ENCODE measurements at regions not wholly inside any gene's neighbourhood (a gene's known extent, or its start where the extent isn't known, plus 50 kb on each side); places are given as distances from the start of the nearest gene placed in this dataset.

DNA sequence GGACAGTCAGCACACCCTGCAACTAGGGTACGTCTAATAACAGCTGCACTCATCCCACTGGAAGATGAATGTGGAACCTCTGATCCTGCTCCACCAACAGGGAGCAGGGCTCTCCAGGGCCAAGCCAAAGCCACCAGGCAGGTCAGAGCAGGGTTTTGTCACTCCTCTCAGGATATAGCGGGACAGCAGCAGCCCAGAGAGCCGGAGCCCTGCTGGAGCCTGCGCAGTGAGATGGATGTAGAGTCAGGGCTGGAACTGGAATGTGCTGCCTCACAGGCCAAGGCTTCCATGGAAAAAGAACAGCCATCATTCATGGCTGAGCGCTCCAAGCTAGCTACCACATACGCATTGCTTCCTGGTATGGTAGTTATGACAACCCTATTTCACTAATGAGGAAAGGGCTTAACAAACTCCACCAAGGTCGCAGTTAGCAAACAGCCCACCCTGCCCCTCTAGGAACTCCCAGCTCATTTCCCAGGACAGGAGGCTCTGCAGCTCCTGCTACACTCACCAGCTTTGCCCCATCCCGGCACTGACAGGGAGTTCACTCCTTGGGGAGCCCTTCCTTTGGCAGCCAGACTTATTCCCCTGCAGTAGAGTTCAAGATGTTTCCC is 85.2 kb downstream of the HS1BP3 start:
- Mint-ChIP-seq H3K27ac (no peak overlapping the region), H3K4me3 (no peak overlapping the region), H3K9me3 (no peaks in the 10 kb centered on the region), H3K4me1 (no peaks in the 10 kb centered on the region), H3K36me3 (no peaks in the 10 kb centered on the region), H3K27me3 (peaks cover 9% of the 10 kb centered on the region)
- no peak for DNase-seq (ENCODE audit: low spot score in 2 of 2)
- ATAC-seq (ENCODE audit: low read depth): no peak

DNA sequence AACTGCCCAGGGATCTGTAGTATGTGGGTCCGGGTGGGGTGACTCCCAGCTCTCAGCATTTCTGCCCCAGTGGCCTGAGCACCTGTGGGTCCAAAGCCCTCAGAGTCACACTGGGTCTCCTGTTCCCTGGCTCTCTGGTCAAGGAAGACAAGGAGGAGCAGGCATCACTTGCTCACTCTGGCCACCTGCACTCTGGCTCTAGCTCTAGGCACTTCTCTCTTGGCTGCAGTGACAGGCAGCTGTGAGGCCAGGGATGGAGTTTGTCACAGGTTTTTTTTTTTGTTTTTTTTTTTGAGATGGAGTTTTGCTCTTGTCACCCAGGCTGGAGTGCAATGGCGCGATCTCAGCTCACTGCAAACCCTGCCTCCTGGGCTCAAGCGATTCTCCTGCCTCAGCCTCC is 84.6 kb downstream of the HS1BP3 start:
- H3K9me3 Mint-ChIP-seq: no peaks in the 10 kb centered on the region
- no peak for ATAC-seq (ENCODE audit: low read depth)
- no peak overlapping the region for H3K4me3 Mint-ChIP-seq
- H3K36me3 Mint-ChIP-seq: no peaks in the 10 kb centered on the region
- no peak for DNase-seq (ENCODE audit: low spot score in 2 of 2)
- H3K27me3 Mint-ChIP-seq: peaks cover 9% of the 10 kb centered on the region
- H3K4me1 Mint-ChIP-seq: no peaks in the 10 kb centered on the region
- H3K27ac Mint-ChIP-seq: no peak overlapping the region

DNA sequence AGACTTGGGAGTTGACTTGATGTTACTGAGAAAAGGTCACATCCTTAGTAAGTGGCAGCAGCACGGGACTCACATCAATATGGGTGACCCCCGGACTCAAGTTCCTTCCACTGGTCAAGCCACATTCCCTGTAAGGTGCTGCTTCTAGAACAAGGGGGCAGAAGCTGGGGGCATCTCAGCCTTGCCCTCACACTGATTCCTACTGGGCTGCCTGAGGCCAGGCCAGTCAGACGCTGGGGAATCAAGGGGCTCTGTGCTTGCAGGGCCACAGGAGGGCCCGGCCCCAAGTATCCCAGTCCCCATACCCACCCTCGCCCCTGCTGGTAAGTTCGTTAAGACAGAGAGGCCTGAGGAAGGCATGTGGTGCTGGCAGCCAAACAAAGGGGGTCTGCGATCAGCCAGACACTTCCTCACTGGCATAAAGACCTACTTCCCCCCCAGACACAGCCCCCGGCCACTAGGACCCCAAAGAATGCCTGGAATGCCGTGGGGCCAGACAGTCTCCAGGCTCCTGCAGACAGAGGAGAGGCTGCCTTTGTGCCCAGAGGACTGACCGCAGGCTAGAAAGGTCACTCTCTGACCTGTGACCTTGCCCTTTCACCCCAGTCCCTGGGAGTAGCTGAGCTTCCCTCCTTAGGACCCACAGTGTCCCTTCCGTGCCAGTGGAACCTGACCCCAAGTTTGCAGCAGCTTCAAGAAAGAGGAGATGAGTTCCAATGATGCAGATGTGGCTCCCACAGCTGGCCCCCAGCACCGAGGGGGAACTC is 83.6 kb downstream of the HS1BP3 start:
- ATAC-seq (ENCODE audit: low read depth) (no peak), DNase-seq (ENCODE audit: low spot score in 2 of 2) (no peak)
- Mint-ChIP-seq H3K4me1 (no peaks in the 10 kb centered on the region), H3K27ac (no peak overlapping the region), H3K36me3 (no peaks in the 10 kb centered on the region), H3K27me3 (peaks cover 9% of the 10 kb centered on the region), H3K9me3 (no peaks in the 10 kb centered on the region), H3K4me3 (no peak overlapping the region)
